ENCODE measurements at regions not wholly inside any gene's neighbourhood (a gene's known extent, or its start where the extent isn't known, plus 50 kb on each side); places are given as distances from the start of the nearest gene placed in this dataset.

- no peaks in the 10 kb centered on the region for H3K36me3 ChIP-seq
- no peak overlapping the region for H3K27ac ChIP-seq
- H3K9ac ChIP-seq (ENCODE audit: low read depth in 2 of 2, low read length in 2 of 2): no peak overlapping the region
- intact Hi-C loops (cut with DNase I): no loop called here
- no peaks in the 10 kb centered on the region for H3K9me3 ChIP-seq
- no peak for TF ChIP-seq CTCF (IDR thresholded peaks at IDR 0.05)
- H3K4me3 ChIP-seq: no peak overlapping the region
- H3K27me3 ChIP-seq: no peaks in the 10 kb centered on the region
- no peak for DNase-seq
- no peaks in the 10 kb centered on the region for H3K4me1 ChIP-seq
Measured at GRCh38 chr1:172893146-172893841, 157.4 kb downstream of the TNFSF18 start.

DNA sequence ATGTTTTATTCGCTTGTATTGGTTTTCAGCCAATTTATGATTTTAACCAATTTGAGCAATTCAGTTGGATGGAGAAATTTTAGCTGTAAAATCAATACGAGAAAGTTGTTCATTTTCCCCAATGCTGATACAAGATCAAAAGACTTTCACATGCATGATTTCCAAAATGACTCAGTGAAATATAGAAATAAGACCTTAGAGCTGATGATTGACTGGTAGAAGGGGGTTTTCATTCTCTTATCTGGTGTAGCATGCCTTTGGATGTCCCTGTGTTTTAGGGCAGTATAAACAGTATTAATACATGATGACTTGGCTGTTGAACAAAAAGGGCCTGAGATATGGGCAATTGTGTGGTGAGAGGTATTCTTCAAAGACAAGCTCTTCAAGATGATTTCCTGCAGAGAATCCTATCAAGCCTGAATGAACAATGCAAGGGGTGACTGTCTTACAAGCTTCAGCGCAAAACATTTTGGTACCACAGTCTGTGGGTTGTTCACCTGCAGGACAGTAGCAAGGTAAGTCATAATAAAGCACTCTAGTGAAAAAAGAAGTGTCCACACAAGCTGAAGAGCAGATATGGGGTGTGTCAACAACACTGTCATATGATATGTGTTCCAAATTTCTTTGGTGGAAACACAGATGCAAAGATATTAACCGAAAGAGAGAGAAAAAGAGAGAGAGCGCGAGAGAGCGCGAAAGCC, 156.2 kb downstream of the TNFSF18 start:
- Histone ChIP-seq H3K4me1 (no peaks in the 10 kb centered on the region), H3K27ac (no peak overlapping the region), H3K4me3 (no peak overlapping the region), H3K9me3 (no peaks in the 10 kb centered on the region), H3K27me3 (no peaks in the 10 kb centered on the region), H3K36me3 (no peaks in the 10 kb centered on the region), H3K9ac (ENCODE audit: low read depth in 2 of 2, low read length in 2 of 2) (no peak overlapping the region)
- no peak for DNase-seq
- no peak for TF ChIP-seq CTCF (IDR thresholded peaks at IDR 0.05)
- intact Hi-C loops (cut with DNase I): no loop called here

DNA sequence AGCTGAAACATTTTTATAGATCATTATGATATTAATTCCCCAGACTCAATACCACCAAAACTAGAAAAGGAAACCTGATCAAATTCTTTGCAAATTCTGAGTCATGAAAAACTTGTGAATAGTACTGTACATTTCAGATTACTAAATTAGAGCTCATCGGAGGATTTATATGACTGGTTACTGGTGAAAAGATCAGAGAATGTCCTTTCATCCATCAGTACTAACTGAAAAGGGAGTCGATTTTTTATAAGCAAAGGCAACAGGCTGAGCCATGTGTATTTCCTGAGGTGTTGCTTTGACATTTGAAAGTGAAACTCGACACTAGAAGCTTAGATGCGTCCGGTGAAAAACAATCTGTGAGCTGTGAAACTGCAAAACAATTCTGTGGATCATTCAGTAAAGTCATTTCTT, 155.7 kb downstream of the TNFSF18 start:
- no peak for DNase-seq
- H3K27me3 ChIP-seq: no peaks in the 10 kb centered on the region
- no peaks in the 10 kb centered on the region for H3K4me1 ChIP-seq
- no peak for TF ChIP-seq CTCF (IDR thresholded peaks at IDR 0.05)
- no peak overlapping the region for H3K4me3 ChIP-seq
- H3K9me3 ChIP-seq: no peaks in the 10 kb centered on the region
- H3K27ac ChIP-seq: no peak overlapping the region
- intact Hi-C loops (cut with DNase I): no loop called here
- no peak overlapping the region for H3K9ac ChIP-seq (ENCODE audit: low read depth in 2 of 2, low read length in 2 of 2)
- no peaks in the 10 kb centered on the region for H3K36me3 ChIP-seq

GRCh38 chr1:172895761-172896160, 155.0 kb downstream of the TNFSF18 start:
- Histone ChIP-seq H3K9me3 (no peaks in the 10 kb centered on the region), H3K27me3 (no peaks in the 10 kb centered on the region), H3K9ac (ENCODE audit: low read depth in 2 of 2, low read length in 2 of 2) (no peak overlapping the region), H3K27ac (no peak overlapping the region), H3K4me1 (no peaks in the 10 kb centered on the region), H3K36me3 (no peaks in the 10 kb centered on the region), H3K4me3 (no peak overlapping the region)
- intact Hi-C loops (cut with DNase I): no loop called here
- no peak for TF ChIP-seq CTCF (IDR thresholded peaks at IDR 0.05)
- DNase-seq: no peak

DNA sequence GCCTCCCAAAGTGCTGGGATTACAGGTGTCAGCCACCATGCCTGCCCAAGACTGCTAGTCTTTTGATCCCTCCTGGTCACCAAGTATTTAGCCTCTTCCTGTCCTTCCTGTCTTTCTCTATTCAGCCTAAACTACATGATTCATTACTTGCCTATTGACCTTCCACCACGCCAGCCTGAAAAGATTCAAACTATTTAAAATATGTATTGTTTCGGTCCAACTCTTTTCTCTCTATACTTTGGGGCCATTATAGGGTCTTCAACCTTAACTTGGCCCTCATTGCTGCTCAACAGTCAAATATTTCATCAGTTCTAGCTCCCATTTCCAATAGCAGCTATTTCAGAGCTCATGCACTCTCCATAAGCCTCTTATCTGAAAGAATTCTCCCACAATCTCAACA, 153.0 kb downstream of the TNFSF18 start:
- Histone ChIP-seq H3K27ac (no peak overlapping the region), H3K9me3 (no peaks in the 10 kb centered on the region), H3K9ac (ENCODE audit: low read depth in 2 of 2, low read length in 2 of 2) (no peak overlapping the region), H3K27me3 (no peaks in the 10 kb centered on the region), H3K36me3 (no peaks in the 10 kb centered on the region), H3K4me1 (no peaks in the 10 kb centered on the region), H3K4me3 (no peak overlapping the region)
- TF ChIP-seq CTCF (IDR thresholded peaks at IDR 0.05): no peak
- intact Hi-C loops (cut with DNase I): no loop called here
- DNase-seq: no peak

Measured in colonic mucosa (tissue), 4 donors.